HT1080 (cell line): ENCODE measurements at regions not wholly inside any gene's neighbourhood (a gene's known extent, or its start where the extent isn't known, plus 50 kb on each side); places are given as distances from the start of the nearest gene placed in this dataset.

Experiments
- DNase-seq: peaks from one replicate; pipeline ENCODE4 v3.0.0-alpha.2; 2015; ENCODE audit warnings: low read depth

DNA sequence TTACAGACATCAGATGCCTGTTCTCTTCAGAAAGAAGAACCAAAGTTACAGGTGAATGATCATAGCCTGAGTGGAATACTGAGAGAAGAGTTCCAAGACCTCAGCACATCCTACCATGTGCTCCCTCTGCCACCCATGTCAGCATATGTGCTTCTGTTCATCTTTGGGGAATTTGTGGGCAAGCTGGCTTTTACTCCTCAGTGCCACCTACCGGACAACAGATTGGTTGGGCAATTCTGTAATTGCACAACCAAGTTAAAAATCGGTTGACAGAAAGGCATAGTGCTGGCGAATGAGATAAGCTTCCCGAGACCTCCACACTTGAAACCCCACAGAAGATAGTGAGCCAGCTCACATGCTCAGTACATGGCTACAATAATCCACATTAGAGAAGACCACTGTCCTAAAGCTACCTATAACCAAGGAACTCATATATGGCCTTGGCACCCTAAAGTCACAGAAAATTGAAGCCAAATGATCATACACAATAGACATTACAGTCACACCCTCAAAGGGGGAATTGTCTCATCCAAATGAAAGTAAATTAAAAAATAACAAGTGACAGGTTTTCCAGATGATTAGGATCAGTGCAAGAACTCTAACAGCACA is 1238.0 kb upstream of the NUDT12 start:
- peak; percentile 15 for DNase-seq

- DNase-seq = no peak
Observed at GRCh38 chr5:104793755-104794080, 1231.1 kb upstream of the NUDT12 start.

DNA sequence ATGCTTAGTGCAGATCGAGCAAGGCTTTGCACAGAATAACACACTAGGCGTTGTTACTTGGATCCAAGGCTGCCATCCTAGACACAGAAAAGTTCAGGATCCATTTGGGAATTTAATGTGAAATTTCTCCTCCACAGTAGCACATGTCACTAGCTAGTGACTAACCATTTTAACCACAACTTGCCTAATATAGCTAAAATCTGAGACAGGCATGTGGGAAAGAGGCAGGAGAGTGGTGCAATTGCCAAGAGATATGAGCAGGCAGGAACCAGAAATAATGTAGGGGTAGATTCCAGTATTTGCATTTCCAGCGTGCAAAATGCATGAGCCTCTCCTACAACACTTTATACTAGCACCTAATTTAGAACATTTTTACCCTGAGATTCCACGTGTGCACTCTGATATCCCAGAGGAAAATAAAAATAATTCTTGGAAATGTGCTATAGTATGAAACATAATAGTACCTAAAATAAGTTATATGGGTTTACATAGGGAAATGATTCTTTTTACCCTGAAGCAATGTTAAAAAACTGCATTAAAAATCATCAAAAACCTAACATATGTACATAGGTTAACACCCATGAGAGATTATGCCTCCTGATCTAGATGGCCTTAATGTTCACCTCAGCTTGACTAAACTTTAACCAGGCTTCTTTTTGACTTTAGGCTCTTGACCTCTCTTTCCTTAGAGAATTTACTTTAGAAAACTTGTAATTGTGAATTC is 1230.6 kb upstream of the NUDT12 start:
- DNase-seq = peak; percentile 61

- DNase-seq = no peak
Observed at GRCh38 chr5:104789366-104789765, 1226.8 kb upstream of the NUDT12 start.

DNA sequence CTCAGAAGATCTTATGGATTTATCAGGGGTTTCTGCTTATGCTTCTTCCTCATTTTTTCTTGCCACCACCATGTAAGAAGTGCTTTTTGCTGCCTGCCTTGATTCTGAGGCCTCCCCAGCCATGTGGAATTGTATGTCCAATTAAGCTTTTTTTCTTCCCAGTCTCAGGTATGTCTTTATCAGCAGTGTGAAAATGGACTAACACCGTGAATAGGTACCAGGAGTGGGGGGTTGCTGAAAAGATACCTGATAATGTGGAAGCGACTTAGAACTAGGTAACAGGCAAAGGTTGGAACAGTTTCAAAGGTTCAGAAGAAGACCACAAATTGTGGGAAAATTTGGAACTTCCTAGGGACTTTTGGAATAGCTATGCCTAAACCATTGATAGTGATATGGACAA is 1222.5 kb upstream of the NUDT12 start:
- no peak for DNase-seq

DNA sequence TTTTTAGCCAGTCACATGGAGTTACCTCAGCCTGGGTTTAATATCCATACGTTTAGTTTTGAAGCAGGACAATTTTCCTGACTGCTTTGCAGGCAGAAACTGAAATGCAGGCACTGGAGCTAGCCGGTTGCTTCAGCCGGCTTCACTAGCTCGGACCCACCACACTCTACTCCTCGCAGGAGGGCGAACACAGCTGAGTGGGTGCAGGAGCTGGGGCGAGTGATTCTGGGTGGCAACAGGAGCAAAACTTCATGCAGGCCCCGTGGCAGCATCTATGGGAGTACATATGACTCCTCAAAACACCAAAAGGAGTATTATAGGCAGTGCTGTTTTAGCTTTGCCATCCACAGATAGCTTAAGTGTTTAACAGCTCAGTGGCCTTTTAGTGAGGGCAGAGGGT is 1211.8 kb upstream of the NUDT12 start:
- DNase-seq = no peak

DNA sequence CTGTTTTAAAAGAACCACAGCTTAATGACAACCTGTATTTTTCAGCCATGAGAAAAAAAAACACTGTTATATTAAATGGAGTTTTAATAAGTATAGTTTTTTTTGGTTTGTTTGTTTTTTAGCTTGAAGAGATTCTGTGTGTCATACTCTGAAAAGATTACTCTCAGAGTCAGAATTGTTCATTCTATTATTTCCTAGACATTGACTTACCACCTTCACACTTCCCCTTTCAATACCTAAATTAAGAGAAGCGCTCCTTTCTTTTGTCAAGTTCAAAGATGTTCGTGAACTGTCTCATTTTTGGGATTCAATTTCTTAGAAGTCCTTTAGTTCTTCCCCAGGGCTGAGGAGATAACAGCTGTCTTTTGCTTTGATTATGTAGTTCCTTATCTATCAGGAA is 1201.6 kb upstream of the NUDT12 start:
- no peak for DNase-seq

DNA sequence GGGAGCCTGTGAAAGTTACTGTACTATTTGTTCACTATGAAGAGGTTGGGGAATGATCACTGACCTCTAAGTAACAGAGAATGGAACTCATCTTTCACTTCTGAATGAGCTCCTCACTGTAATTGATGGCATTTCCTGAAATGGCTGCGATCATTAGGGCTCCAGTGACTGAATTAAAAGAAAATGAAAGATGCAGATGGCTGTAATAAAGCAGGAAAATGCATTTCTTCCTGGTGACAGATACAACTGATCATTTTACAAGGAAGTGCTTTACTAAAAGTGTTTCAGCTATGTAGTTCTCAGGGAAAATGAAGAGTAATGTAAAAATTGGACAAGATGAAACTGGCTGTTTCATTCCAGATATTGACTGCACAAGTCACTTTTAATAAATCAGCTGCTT is 1200.6 kb upstream of the NUDT12 start:
- DNase-seq = no peak

- no peak for DNase-seq
Observed at GRCh38 chr5:104757915-104758314, 1195.3 kb upstream of the NUDT12 start.

- DNase-seq = no peak
Observed at GRCh38 chr5:104755806-104756205, 1193.2 kb upstream of the NUDT12 start.

DNA sequence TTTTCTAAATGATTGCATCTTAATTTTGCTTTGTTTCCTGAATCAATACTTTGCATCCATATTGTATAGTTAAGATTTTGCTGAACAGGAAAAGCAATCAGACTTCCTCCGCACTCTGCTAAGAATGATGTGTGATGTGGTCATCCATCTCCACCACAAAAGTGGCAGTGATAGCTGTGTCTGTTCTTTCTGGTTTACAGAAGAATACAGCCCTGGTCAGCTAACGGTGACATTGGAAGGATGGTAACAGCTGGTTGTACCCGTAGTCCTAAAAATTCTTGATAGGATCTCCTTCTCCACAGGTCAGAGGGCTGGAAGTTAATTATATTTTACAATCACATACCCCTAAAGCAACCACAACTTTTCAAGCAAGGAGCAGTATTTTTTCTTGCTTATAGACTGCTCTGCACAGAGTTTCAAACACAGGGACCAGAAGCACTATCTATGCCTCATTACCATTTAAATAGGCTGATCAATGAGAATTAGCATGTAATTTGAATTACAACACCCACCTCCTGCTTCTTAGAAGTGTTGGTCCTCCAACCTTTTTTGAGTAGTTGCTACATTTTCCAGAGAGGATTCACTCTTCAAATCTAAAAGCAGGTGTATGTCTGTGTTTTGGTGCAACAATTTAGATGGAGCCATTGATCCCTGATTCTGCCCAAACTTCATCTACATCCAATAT is 1191.9 kb upstream of the NUDT12 start:
- no peak for DNase-seq

GRCh38 chr5:104751969-104752368 is 1189.4 kb upstream of the NUDT12 start:
- DNase-seq = no peak

DNA sequence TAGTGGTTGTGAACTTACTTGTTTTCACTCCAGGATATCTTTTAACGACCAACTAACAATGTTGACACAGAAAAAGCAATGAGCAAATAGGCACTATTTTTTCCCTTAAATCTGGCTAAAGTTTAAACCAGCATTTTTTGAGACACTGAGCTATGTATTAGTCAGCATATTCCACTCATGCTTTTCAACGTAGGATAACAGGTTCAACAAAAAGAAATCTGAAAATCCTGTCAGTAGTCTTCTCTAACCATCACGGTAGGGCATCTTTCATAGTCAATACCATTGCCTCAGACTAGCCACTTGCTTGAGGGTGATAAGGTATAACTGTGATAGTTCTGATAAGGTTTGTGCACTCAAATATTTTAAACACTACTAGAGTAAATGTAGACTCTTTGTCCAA is 1177.3 kb upstream of the NUDT12 start:
- no peak for DNase-seq

GRCh38 chr5:104739503-104739902 is 1176.9 kb upstream of the NUDT12 start:
- DNase-seq = no peak

GRCh38 chr5:104736073-104736472 is 1173.5 kb upstream of the NUDT12 start:
- DNase-seq = no peak

DNA sequence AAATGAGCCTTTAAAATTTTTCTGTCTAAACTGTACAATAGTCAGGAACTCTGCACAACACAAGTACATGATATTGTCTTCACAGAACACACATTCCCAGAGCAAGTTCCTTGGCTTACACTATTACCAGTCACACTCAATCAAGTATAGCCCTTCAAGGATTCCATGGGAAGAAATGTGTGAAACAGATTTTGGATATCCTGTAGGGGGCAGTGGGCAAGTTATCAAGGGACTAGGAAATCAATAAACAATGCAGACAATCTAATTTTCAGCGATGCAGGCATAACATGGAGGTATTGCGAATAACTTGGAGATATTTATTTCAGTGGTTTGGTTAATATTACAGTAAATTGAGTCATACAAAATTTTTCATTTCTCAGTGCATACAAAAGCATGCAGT is 1171.5 kb upstream of the NUDT12 start:
- DNase-seq = no peak

- DNase-seq = no peak
Observed at GRCh38 chr5:104733063-104733669, 1170.6 kb upstream of the NUDT12 start.

GRCh38 chr5:104731331-104731730 is 1168.7 kb upstream of the NUDT12 start:
- DNase-seq = no peak

GRCh38 chr5:104708027-104708426 is 1145.4 kb upstream of the NUDT12 start:
- DNase-seq = no peak

DNA sequence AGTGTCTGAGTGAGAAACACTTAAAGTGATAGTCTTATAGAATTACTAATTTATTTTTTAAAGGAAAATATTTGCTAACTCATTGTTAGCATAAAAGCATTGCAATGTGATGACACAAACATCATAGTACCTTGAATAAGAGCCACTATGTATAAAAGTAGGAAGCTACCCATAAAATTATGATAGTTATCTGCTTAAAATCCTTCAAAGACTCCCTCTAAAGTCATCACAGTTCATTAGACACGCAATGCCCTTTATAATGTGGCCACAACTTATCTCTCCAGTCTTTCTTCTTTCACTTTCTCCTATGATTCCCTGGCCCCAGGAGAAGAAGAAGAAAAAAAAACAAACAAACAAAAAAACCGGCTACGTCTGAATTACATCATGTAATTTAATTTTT is 1144.0 kb upstream of the NUDT12 start:
- DNase-seq = no peak

DNA sequence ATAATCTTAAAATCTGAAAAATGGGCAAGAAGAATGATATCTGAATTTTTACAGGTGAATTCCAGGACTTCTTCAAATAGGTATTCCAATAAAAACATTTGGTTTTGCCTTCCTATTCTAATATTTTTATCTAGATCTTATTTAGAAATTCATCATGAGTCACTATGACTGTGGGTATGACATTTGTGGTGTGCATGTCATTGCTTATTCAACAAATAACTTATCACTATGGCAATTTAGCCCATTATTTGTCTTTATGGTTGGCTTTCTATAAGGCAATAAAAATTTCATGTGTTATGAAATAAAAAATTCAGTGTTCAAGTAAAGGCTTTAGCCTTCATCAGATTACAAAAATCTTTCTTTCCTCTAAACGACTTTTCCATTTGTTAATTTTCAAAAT is 1139.6 kb upstream of the NUDT12 start:
- DNase-seq = peak; percentile 33

- no peak for DNase-seq
Observed at GRCh38 chr5:104699438-104699837, 1136.8 kb upstream of the NUDT12 start.

DNA sequence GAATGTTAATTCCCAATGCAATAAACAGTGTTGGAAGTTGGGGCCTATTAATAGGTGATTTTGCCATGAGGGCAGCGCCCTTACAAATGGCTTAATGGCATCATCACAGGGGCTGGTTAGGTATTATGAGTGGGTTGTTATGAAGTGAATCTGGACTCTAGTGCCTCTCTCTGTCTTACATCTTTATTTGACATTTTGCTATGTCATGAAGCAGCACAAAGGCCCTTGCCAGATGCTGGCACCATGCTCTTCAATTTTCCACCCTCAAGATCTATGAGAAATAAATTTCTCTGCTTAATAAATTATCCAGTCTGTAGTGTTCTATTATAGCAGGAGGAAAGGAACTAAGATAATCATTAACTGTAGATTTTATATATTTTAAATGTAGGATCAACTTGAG is 1098.7 kb upstream of the NUDT12 start:
- DNase-seq = no peak
